ENCODE measurements at regions not wholly inside any gene's neighbourhood (a gene's known extent, or its start where the extent isn't known, plus 50 kb on each side); places are given as distances from the start of the nearest gene placed in this dataset.
A peak's percentile ranks its signal among the peaks of the same experiment; 100 is the strongest.

DNA sequence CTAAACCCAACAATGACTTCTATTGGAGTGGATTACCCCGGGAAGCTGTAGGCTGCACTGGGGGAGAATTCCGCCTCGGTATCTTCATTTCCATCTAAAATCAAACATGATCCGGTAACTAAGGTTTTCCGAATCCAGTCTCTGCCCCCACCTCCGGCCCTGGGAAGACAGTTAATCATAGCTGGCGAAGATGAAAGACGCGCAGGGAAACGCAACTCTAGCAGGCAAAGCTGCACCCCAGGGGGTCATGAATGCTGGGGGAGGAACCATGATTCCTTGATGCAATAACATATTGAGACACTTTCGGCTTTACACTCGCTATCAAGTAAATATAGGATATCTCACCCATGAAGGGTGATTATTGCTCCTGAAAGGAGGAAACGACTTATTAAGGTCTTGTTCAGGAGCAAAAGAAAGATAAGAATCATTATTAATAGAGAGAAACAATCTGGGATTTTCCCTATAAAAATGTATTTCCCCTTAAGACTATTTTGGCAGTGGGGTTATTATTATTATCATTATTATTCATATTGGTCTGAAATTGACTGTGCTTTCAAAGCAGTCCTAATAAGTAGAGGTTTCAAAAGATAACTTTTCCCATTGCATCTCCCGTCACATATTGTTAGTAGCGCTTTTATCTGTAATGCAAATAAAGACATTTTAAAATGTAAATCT is 614.9 kb downstream of the VRK1 start:
- H3K4me3 ChIP-seq (ENCODE audit: low read length): peak overlapping the region; percentile 65
- H3K9me2 ChIP-seq (ENCODE audit: insufficient read depth, low read length): no peaks in the 10 kb centered on the region
- no peaks in the 10 kb centered on the region for H4K20me1 ChIP-seq (ENCODE audit: insufficient read depth)
- H3K4me2 ChIP-seq (ENCODE audit: low read length): peak overlapping the region; percentile 95
- H3K36me3 ChIP-seq (ENCODE audit: insufficient read depth, low read length): no peaks in the 10 kb centered on the region
- peak overlapping the region; percentile 98 for H3K27ac ChIP-seq (ENCODE audit: low read length)
- peak; percentile 79 for TF ChIP-seq POLR2AphosphoS5 (IDR thresholded peaks at IDR 0.05)
- TF ChIP-seq RAD21 (conservative IDR thresholded peaks at IDR 0.05): peak; percentile 56
- TF ChIP-seq SMC3 (conservative IDR thresholded peaks at IDR 0.05; ENCODE audit: poor library complexity): peak; percentile 62
- TF ChIP-seq EP300 (conservative IDR thresholded peaks at IDR 0.05; ENCODE audit: poor library complexity, severe bottlenecking): peak; percentile 79
- TF ChIP-seq, protein P1, sequence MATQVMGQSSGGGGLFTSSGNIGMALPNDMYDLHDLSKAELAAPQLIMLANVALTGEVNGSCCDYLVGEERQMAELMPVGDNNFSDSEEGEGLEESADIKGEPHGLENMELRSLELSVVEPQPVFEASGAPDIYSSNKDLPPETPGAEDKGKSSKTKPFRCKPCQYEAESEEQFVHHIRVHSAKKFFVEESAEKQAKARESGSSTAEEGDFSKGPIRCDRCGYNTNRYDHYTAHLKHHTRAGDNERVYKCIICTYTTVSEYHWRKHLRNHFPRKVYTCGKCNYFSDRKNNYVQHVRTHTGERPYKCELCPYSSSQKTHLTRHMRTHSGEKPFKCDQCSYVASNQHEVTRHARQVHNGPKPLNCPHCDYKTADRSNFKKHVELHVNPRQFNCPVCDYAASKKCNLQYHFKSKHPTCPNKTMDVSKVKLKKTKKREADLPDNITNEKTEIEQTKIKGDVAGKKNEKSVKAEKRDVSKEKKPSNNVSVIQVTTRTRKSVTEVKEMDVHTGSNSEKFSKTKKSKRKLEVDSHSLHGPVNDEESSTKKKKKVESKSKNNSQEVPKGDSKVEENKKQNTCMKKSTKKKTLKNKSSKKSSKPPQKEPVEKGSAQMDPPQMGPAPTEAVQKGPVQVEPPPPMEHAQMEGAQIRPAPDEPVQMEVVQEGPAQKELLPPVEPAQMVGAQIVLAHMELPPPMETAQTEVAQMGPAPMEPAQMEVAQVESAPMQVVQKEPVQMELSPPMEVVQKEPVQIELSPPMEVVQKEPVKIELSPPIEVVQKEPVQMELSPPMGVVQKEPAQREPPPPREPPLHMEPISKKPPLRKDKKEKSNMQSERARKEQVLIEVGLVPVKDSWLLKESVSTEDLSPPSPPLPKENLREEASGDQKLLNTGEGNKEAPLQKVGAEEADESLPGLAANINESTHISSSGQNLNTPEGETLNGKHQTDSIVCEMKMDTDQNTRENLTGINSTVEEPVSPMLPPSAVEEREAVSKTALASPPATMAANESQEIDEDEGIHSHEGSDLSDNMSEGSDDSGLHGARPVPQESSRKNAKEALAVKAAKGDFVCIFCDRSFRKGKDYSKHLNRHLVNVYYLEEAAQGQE (IDR thresholded peaks at IDR 0.05; ENCODE audit: borderline replicate concordance): peak; percentile 94
- no peak for TF ChIP-seq EZH2 (IDR thresholded peaks at IDR 0.05; ENCODE audit: borderline replicate concordance, insufficient read depth, low read length, poor library complexity, severe bottlenecking)
- TF ChIP-seq TAF1 (IDR thresholded peaks at IDR 0.05; ENCODE audit: low read depth): no peak
- peak; percentile 41 for TF ChIP-seq MXI1 (conservative IDR thresholded peaks at IDR 0.05; ENCODE audit: poor library complexity, severe bottlenecking)
- TF ChIP-seq, protein P2, sequence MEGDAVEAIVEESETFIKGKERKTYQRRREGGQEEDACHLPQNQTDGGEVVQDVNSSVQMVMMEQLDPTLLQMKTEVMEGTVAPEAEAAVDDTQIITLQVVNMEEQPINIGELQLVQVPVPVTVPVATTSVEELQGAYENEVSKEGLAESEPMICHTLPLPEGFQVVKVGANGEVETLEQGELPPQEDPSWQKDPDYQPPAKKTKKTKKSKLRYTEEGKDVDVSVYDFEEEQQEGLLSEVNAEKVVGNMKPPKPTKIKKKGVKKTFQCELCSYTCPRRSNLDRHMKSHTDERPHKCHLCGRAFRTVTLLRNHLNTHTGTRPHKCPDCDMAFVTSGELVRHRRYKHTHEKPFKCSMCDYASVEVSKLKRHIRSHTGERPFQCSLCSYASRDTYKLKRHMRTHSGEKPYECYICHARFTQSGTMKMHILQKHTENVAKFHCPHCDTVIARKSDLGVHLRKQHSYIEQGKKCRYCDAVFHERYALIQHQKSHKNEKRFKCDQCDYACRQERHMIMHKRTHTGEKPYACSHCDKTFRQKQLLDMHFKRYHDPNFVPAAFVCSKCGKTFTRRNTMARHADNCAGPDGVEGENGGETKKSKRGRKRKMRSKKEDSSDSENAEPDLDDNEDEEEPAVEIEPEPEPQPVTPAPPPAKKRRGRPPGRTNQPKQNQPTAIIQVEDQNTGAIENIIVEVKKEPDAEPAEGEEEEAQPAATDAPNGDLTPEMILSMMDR (IDR thresholded peaks at IDR 0.05; ENCODE audit: poor library complexity, severe bottlenecking): no peak
- H3K9ac ChIP-seq (ENCODE audit: low read length): peak overlapping the region; percentile 86
- H3K9me3 ChIP-seq (ENCODE audit: low read length): no peaks in the 10 kb centered on the region
- peaks cover 6% of the 10 kb centered on the region for H3F3A ChIP-seq (ENCODE audit: insufficient read depth, low read length, poor library complexity, severe bottlenecking)
- no peak overlapping the region for H2AFZ ChIP-seq (ENCODE audit: low read depth, low read length)
- H3K27me3 ChIP-seq (ENCODE audit: insufficient read depth, low read depth, low read length): no peaks in the 10 kb centered on the region
- H3K79me2 ChIP-seq (replicated peaks; ENCODE audit: insufficient read depth, low read length): peaks cover 4% of the 10 kb centered on the region

DNA sequence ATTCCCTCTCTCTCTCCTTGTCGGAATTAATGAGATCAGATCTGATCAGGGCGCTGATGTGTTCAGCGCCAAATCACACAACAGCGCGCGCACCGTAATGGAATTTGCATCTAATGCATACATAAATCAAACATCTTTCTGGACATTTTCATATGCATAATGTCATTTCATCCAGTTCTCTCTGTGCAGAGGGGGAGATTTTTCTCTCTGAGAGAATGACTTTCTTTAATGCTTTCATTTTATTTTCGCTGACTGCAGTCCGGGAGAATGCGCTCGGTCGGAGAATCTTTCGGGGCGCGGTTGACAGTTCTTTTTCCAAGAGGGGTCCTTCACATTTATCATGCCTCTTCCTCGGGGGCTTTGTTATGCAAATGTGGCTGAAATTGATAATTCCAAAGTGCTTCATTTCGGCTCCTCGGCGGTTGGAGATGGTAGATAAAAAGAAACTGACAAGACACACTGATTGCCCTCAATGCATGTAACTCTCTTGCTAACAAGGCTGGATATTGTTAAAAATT is 615.9 kb downstream of the VRK1 start:
- no peaks in the 10 kb centered on the region for H3K9me3 ChIP-seq (ENCODE audit: low read length)
- H4K20me1 ChIP-seq (ENCODE audit: insufficient read depth): no peaks in the 10 kb centered on the region
- H3K27me3 ChIP-seq (ENCODE audit: insufficient read depth, low read depth, low read length): no peaks in the 10 kb centered on the region
- H3K9ac ChIP-seq (ENCODE audit: low read length): peak overlapping the region; percentile 86
- H3K79me2 ChIP-seq (replicated peaks; ENCODE audit: insufficient read depth, low read length): peaks cover 4% of the 10 kb centered on the region
- H3F3A ChIP-seq (ENCODE audit: insufficient read depth, low read length, poor library complexity, severe bottlenecking): peaks cover 6% of the 10 kb centered on the region
- peak overlapping the region; percentile 95 for H3K4me2 ChIP-seq (ENCODE audit: low read length)
- peak overlapping the region; percentile 98 for H3K27ac ChIP-seq (ENCODE audit: low read length)
- H3K36me3 ChIP-seq (ENCODE audit: insufficient read depth, low read length): no peaks in the 10 kb centered on the region
- H3K9me2 ChIP-seq (ENCODE audit: insufficient read depth, low read length): no peaks in the 10 kb centered on the region
- TF ChIP-seq TAF1 (IDR thresholded peaks at IDR 0.05; ENCODE audit: low read depth): no peak
- TF ChIP-seq EZH2 (IDR thresholded peaks at IDR 0.05; ENCODE audit: borderline replicate concordance, insufficient read depth, low read length, poor library complexity, severe bottlenecking): no peak
- peak; percentile 84 for TF ChIP-seq EP300 (conservative IDR thresholded peaks at IDR 0.05; ENCODE audit: poor library complexity, severe bottlenecking)
- peak; percentile 47 for TF ChIP-seq SMC3 (conservative IDR thresholded peaks at IDR 0.05; ENCODE audit: poor library complexity)
- TF ChIP-seq POLR2AphosphoS5 (IDR thresholded peaks at IDR 0.05): peak; percentile 68
- TF ChIP-seq, protein P1 (IDR thresholded peaks at IDR 0.05; ENCODE audit: borderline replicate concordance): peak; percentile 68
- TF ChIP-seq RAD21 (conservative IDR thresholded peaks at IDR 0.05): peak; percentile 51
- TF ChIP-seq, protein P2 (IDR thresholded peaks at IDR 0.05; ENCODE audit: poor library complexity, severe bottlenecking): no peak
- TF ChIP-seq MXI1 (conservative IDR thresholded peaks at IDR 0.05; ENCODE audit: poor library complexity, severe bottlenecking): no peak
- peak overlapping the region; percentile 65 for H3K4me3 ChIP-seq (ENCODE audit: low read length)
- no peak overlapping the region for H2AFZ ChIP-seq (ENCODE audit: low read depth, low read length)

All from neural cell (in vitro differentiated cells).